Caco-2 (cell line): ENCODE measurements at regions not wholly inside any gene's neighbourhood (a gene's known extent, or its start where the extent isn't known, plus 50 kb on each side); places are given as distances from the start of the nearest gene placed in this dataset.

Source experiments
- BruUV-seq: library from RNA; stranded (reverse); fragments of 400-500 nt; replicated peaks from 2 replicates; lab custom pipeline; 2021; lab: Mats Ljungman, UMichigan
- CTCF ChIA-PET: fragments of 300-600 bp; sonication (Branson Sonifier 250); formaldehyde crosslinking; loops from one replicate; lab custom pipeline; 2022; ENCODE audit warnings: antibody characterized with exemption; lab: Charles Lee
- POLR2A ChIA-PET: fragments of 300-600 bp; sonication (Branson Sonifier 250); formaldehyde crosslinking; loops from one replicate; lab custom pipeline; 2022; ENCODE audit warnings: antibody characterized with exemption; lab: Charles Lee
- DNase-seq, 2 experiments: peaks; one replicate each; pipeline versions ENCODE4 v3.0.0 to v3.0.0-alpha.2; 2020 to 2022
- H3K27me3 ChIP-seq: replicated peaks from 2 replicates; pipeline ENCODE4 v1.6.0; 2011; ENCODE audit warnings: low read length; ENCODE audit not compliant: control insufficient read depth, insufficient read depth
- H3K36me3 ChIP-seq: 2 replicates; pipeline ENCODE4 v1.5.1; 2011; ENCODE audit warnings: low read length; ENCODE audit not compliant: control insufficient read depth, insufficient read depth
- H3K4me1 ChIP-seq: fragments of 250-450 bp; sonication (Bioruptor Pico); 2 replicates; pipeline ENCODE4 v1.5.1; 2020; ENCODE audit warnings: mild to moderate bottlenecking
- H3K4me3 ChIP-seq: 2 replicates; pipeline ENCODE4 v1.5.1; 2011; ENCODE audit warnings: low read depth, mild to moderate bottlenecking, control low read depth, low read length
- H3K9me3 ChIP-seq: fragments of 250-450 bp; sonication (Bioruptor Pico); 2 replicates; pipeline ENCODE4 v1.5.1; 2020; ENCODE audit warnings: mild to moderate bottlenecking, moderate library complexity
- H3K27ac Mint-ChIP-seq: one replicate; pipeline ENCODE4 v1.8.0; 2022; ENCODE audit warnings: mixed read lengths; ENCODE audit not compliant: unreplicated experiment
- H3K27me3 Mint-ChIP-seq: one replicate; pipeline ENCODE4 v1.8.0; 2022; ENCODE audit warnings: mixed read lengths; ENCODE audit not compliant: insufficient read depth, unreplicated experiment
- H3K36me3 Mint-ChIP-seq: one replicate; pipeline ENCODE4 v1.8.0; 2022; ENCODE audit warnings: mild to moderate bottlenecking, mixed read lengths; ENCODE audit not compliant: insufficient read depth, unreplicated experiment
- H3K4me1 Mint-ChIP-seq: one replicate; pipeline ENCODE4 v1.8.0; 2022; ENCODE audit warnings: low read depth, mixed read lengths; ENCODE audit not compliant: unreplicated experiment
- H3K4me3 Mint-ChIP-seq: one replicate; pipeline ENCODE4 v1.8.0; 2022; ENCODE audit warnings: mild to moderate bottlenecking, moderate library complexity, mixed read lengths; ENCODE audit not compliant: unreplicated experiment
- H3K9me3 Mint-ChIP-seq: one replicate; pipeline ENCODE4 v1.8.0; 2022; ENCODE audit warnings: mixed read lengths; ENCODE audit not compliant: unreplicated experiment
- intact Hi-C: fragments of 100-400 bp; cut with micrococcal nuclease; formaldehyde crosslinking; loops from one replicate; pipeline ENCODE4 v1.10.0; 2022; ENCODE audit not compliant: unreplicated experiment
- TF ChIP-seq, protein P1 (sequence below), 2 experiments: fragments of 200-600 bp in 1 of 2; IDR thresholded peaks; 1 replicate in 1 of 2; 2 replicates in 1 of 2; pipeline versions ENCODE4 v1.5.1 to v1.8.0; 2011 to 2022; ENCODE audit warnings: antibody characterized with exemption in 1 of 2, control low read depth in 1 of 2, inconsistent platforms in 1 of 2, low read depth in 1 of 2, low read length in 1 of 2, mild to moderate bottlenecking in 1 of 2, moderate library complexity in 1 of 2; ENCODE audit not compliant: insufficient read depth in 1 of 2, severe bottlenecking in 1 of 2, unreplicated experiment in 1 of 2

DNA sequence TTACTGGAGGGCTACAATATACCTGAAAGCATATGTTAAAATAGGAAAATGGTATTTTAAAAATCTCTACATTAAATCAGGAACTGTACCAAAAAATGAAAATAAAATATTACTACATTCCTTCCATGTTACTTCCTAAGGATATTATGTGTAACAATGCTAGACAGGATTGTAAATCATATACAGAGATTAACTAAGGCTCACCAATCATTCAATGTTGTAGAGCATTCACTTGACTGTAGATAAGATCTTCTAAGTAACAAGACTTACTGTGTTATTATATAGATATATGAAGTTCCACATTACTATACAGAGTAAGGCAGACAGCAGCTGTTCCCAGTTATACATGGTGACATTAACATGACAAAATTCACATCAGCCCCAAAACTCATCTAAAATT lies 1919.1 kb upstream of the CDH9 start:
- TF ChIP-seq, protein P1, sequence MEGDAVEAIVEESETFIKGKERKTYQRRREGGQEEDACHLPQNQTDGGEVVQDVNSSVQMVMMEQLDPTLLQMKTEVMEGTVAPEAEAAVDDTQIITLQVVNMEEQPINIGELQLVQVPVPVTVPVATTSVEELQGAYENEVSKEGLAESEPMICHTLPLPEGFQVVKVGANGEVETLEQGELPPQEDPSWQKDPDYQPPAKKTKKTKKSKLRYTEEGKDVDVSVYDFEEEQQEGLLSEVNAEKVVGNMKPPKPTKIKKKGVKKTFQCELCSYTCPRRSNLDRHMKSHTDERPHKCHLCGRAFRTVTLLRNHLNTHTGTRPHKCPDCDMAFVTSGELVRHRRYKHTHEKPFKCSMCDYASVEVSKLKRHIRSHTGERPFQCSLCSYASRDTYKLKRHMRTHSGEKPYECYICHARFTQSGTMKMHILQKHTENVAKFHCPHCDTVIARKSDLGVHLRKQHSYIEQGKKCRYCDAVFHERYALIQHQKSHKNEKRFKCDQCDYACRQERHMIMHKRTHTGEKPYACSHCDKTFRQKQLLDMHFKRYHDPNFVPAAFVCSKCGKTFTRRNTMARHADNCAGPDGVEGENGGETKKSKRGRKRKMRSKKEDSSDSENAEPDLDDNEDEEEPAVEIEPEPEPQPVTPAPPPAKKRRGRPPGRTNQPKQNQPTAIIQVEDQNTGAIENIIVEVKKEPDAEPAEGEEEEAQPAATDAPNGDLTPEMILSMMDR (IDR thresholded peaks at IDR 0.05; ENCODE audit: insufficient read depth in 1 of 2, low read depth in 1 of 2, low read length in 1 of 2, severe bottlenecking in 1 of 2, unreplicated experiment in 1 of 2) = no peak
- no peak for DNase-seq
- ChIA-PET POLR2A (no interaction called here), CTCF (no interaction called here)
- intact Hi-C loops = no loop called here
- no peaks in the 10 kb centered on the region for H3K27me3 Mint-ChIP-seq
- no peaks in the 10 kb centered on the region for H3K4me1 ChIP-seq
- H3K36me3 ChIP-seq = no peaks in the 10 kb centered on the region
- no peak overlapping the region for H3K4me3 ChIP-seq
- H3K9me3 Mint-ChIP-seq = no peaks in the 10 kb centered on the region
- no peaks in the 10 kb centered on the region for H3K36me3 Mint-ChIP-seq
- H3K27ac Mint-ChIP-seq = no peak overlapping the region
- H3K4me3 Mint-ChIP-seq = no peak overlapping the region
- BruUV-seq = no TSS peak
- H3K9me3 ChIP-seq = no peaks in the 10 kb centered on the region
- no peaks in the 10 kb centered on the region for H3K27me3 ChIP-seq
- no peaks in the 10 kb centered on the region for H3K4me1 Mint-ChIP-seq

DNA sequence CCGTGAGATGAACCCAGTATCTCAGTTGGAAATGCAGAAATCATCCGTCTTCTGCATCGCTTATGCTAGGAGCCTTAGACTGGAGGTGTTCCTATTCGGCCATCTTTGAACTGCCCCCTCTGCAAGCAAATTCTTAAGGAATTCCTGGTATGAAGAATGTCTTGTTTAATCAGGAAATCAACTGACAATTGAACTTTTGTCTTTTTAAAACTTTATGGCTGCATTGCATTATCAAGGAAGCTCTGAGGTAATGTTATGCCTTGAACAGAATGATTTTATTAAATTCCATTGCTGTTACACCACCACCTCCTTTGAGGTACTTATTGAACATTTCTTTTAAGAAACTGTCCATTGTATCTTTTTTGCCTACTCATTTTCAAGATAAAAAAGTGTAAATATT lies 1915.7 kb upstream of the CDH9 start:
- Histone ChIP-seq H3K4me1 (no peaks in the 10 kb centered on the region), H3K27me3 (no peaks in the 10 kb centered on the region), H3K36me3 (no peaks in the 10 kb centered on the region), H3K9me3 (no peaks in the 10 kb centered on the region), H3K4me3 (no peak overlapping the region)
- no peaks in the 10 kb centered on the region for H3K9me3 Mint-ChIP-seq
- H3K36me3 Mint-ChIP-seq = no peaks in the 10 kb centered on the region
- TF ChIP-seq, protein P1 (IDR thresholded peaks at IDR 0.05; ENCODE audit: insufficient read depth in 1 of 2, low read depth in 1 of 2, low read length in 1 of 2, severe bottlenecking in 1 of 2, unreplicated experiment in 1 of 2) = no peak
- intact Hi-C loops = no loop called here
- no TSS peak for BruUV-seq
- H3K4me3 Mint-ChIP-seq = no peak overlapping the region
- CTCF ChIA-PET = no interaction called here
- H3K4me1 Mint-ChIP-seq = no peaks in the 10 kb centered on the region
- POLR2A ChIA-PET = no interaction called here
- H3K27me3 Mint-ChIP-seq = no peaks in the 10 kb centered on the region
- no peak overlapping the region for H3K27ac Mint-ChIP-seq
- no peak for DNase-seq

DNA sequence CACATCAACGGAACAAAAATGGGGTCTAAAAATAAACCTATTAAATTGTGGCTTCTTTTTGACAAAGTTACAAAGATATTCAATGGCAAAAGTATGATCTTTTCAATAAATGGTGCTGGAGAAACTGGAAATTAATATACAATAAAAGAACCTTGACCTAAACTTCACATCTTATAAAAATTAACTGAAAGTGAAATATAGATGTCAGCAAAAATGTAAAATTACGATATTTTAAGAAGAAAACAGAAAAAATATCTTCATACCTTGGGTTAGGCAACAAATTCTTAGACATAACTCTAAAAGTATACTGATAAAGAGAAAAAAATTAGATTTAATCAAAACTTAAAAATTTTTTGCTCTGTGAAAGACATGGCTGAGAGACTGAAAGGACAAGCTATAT lies 1909.5 kb upstream of the CDH9 start:
- intact Hi-C loops = no loop called here
- no peak overlapping the region for H3K27ac Mint-ChIP-seq
- no TSS peak for BruUV-seq
- no peak overlapping the region for H3K4me3 ChIP-seq
- no peak for DNase-seq
- no peaks in the 10 kb centered on the region for H3K9me3 Mint-ChIP-seq
- CTCF ChIA-PET = no interaction called here
- no peaks in the 10 kb centered on the region for H3K36me3 Mint-ChIP-seq
- POLR2A ChIA-PET = no interaction called here
- no peaks in the 10 kb centered on the region for H3K27me3 ChIP-seq
- no peaks in the 10 kb centered on the region for H3K27me3 Mint-ChIP-seq
- no peaks in the 10 kb centered on the region for H3K9me3 ChIP-seq
- H3K4me3 Mint-ChIP-seq = no peak overlapping the region
- no peaks in the 10 kb centered on the region for H3K36me3 ChIP-seq
- H3K4me1 Mint-ChIP-seq = no peaks in the 10 kb centered on the region
- H3K4me1 ChIP-seq = no peaks in the 10 kb centered on the region
- TF ChIP-seq, protein P1 (IDR thresholded peaks at IDR 0.05; ENCODE audit: insufficient read depth in 1 of 2, low read depth in 1 of 2, low read length in 1 of 2, severe bottlenecking in 1 of 2, unreplicated experiment in 1 of 2) = no peak
